NCI-H774 (cell line): ENCODE measurements at regions not wholly inside any gene's neighbourhood (a gene's known extent, or its start where the extent isn't known, plus 50 kb on each side); places are given as distances from the start of the nearest gene placed in this dataset.

Experiments used
- DNase-seq: peaks from one replicate; lab custom pipeline; 2025; lab: John Stamatoyannopoulos, UW

GRCh38 chr4:86529436-86529835, 64.7 kb upstream of the PTPN13 start:
- DNase-seq: no peak

DNA sequence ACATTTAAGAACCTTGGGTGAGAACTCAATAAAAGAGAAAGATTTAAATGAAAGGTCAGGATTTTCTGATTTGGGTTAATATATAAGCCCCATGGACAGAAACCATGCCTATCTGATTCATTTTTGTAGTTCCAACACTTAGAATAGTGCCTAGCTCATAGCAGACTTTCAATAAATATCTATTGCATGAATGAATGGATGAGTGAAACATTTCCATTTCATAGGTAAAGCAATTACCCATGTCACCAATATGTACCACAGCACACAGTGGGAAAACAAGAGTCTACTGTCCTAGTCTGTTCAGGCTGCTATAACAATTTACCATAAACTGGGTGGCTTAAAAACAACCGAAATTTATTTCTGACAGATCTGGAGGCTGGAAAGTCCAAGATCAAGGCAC, 63.9 kb upstream of the PTPN13 start:
- DNase-seq: no peak

- DNase-seq: no peak
Measured at GRCh38 chr4:86531440-86531839, 62.7 kb upstream of the PTPN13 start.

DNA sequence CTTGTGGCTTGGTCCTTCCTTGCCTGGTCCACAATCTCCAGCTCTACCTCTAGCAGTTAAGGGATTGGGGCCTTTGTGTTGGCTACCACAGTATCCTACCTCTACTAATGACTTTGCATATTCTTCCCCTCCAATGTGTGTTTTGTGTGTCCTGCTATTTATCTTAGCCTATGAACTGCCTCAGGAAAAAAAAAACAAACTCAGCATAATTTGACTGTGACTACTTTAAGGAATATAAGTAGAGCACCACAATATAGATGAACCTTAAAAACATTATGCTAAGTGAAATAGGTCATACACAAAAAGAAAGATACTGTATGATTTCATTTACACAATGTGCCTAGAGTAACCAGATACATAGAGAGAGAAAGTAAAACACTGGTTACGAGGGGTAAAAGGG, 61.3 kb upstream of the PTPN13 start:
- DNase-seq: no peak

DNA sequence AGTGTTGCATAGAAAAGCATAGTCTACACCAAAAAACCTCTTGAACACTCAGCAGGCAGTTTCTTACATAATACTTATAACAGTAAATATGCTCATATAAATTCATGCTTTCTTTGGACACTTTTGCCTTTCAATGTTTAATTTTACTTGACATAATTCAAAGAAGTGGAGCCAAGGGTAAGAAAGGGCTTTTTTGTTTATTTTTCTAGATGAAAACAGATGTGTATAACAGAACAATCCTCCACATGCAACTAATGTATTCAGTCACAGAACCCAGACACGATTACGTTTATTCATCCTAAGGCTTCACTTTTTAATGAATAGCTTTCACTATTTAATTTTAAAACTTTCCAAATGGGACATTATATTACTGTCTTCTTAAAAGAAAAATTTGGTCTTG, 58.0 kb upstream of the PTPN13 start:
- DNase-seq: no peak

DNA sequence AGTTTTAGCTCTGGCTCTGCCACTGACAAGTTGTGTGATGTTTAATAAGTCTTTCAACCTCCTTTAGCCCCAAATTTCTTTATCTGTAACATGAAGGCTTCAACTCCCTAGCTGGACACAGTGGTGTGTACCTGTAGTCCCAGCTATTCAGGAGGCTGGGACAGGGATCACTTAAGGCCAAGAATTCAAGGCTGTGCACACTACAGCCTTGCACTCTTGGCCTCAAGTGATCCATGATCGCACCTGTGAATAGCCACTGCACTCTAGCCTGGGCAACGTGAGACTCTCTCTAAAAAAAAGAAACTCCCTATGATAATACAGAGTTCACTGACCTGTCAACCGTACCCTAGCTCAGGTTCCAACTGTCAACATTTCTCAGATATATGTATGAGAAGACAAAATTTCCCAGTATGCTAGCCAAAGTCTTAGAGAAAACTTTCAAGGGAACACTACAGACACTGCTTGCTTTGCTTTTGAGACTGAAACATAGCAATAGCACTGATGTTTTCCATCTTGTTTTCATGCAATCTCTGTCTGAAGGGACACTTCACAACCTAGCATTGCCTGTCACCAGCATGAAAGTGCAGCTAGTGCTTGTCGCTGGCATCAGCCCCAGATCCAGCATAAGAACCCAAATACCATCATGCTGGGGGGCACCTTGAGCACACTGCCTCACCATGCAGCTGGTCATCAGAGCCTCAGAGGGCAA, 51.6 kb upstream of the PTPN13 start:
- no peak for DNase-seq

DNA sequence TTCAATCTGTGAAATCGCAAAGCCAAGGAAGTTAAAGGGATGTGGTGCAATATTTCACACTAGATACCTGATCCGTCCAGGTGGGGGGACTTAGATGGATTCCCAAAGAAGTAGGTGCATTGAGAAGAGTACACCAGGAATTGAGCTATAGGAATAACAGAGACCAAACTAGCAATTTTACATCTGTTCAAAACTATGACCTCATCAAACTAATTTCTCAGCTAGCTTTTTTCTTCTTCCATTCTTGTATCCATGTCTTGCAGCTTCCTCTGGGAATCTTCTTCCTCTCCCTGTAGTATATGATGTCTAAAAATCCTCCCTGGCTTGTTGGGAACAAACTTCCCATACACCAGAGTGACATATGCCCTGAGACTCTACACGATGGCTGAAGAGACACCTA, 51.0 kb upstream of the PTPN13 start:
- no peak for DNase-seq

- DNase-seq: no peak
Measured at GRCh38 chr4:86543560-86544309, 50.4 kb upstream of the PTPN13 start.

GRCh38 chr4:86544310-86544966, 49.7 kb upstream of the PTPN13 start:
- DNase-seq: no peak
